Stomach (tissue), 8 donors: ENCODE measurements at regions not wholly inside any gene's neighbourhood (a gene's known extent, or its start where the extent isn't known, plus 50 kb on each side); places are given as distances from the start of the nearest gene placed in this dataset.

ENCODE experiments used
- DNase-seq, 2 donors: peaks; one replicate each; pipeline versions ENCODE4 v3.0.0 to v3.0.0-alpha.2; 2013 to 2019
- H3K27ac ChIP-seq, 5 donors: fragments of 200-600 bp in 4 of 5; sonication (generic) in 4 of 5; one replicate each; pipeline ENCODE4 v1.5.1; 2013 to 2019; ENCODE audit warnings: mild to moderate bottlenecking in 1 of 5, moderate library complexity in 1 of 5
- H3K27me3 ChIP-seq, 3 donors: fragments of 200-600 bp; sonication (generic); one replicate each; pipeline ENCODE4 v1.5.1; 2017 to 2019; ENCODE audit warnings: mixed run types in 1 of 3
- H3K36me3 ChIP-seq, 4 donors: fragments of 200-600 bp; sonication (generic); 1 replicate in 3 of 4; 2 replicates in 1 of 4; pipeline ENCODE4 v1.5.1; 2016 to 2019
- H3K4me1 ChIP-seq, 4 donors: fragments of 200-600 bp; sonication (generic); one replicate each; pipeline ENCODE4 v1.5.1; 2016 to 2019
- H3K4me3 ChIP-seq, 4 donors: fragments of 200-600 bp; sonication (generic) in 3 of 4; one replicate each; pipeline ENCODE4 v1.5.1; 2016 to 2019; ENCODE audit warnings: mild to moderate bottlenecking in 1 of 4
- H3K9me3 ChIP-seq, 4 donors: fragments of 200-600 bp; sonication (generic); one replicate each; pipeline ENCODE4 v1.5.1; 2016 to 2019
- CTCF ChIP-seq, 7 experiments: fragments of 450-650 bp in 4 of 7; fragments of 200-600 bp in 3 of 7; sonication (generic) in 3 of 7; IDR thresholded peaks; one replicate each; pipeline ENCODE4 v1.5.1; 2016 to 2019; ENCODE audit warnings: antibody characterized with exemption in 7 of 7, control low read depth in 2 of 7, mild to moderate bottlenecking in 1 of 7
- EP300 ChIP-seq: sonication (generic); formaldehyde crosslinking; IDR thresholded peaks from one replicate; pipeline ENCODE4 v1.6.1; 2017; ENCODE audit warnings: antibody characterized with exemption
- POLR2A ChIP-seq, 4 donors: fragments of 450-650 bp; IDR thresholded peaks; one replicate each; pipeline ENCODE4 v1.6.1; 2016; ENCODE audit warnings: antibody characterized with exemption in 4 of 4, control low read depth in 2 of 4, mild to moderate bottlenecking in 1 of 4, moderate library complexity in 1 of 4
- POLR2AphosphoS5 ChIP-seq, 3 donors: sonication (generic); formaldehyde crosslinking; IDR thresholded peaks; one replicate each; pipeline ENCODE4 v1.6.1; 2016; ENCODE audit warnings: antibody characterized with exemption in 3 of 3
- WGBS, 5 donors: extraction: QIAGEN DNeasy Blood & Tissue Kit in 3 of 5; methylation state at CpG; one replicate each; pipeline versions ENCODE4 v1.1.5 to v1.1.7; 2013 to 2018; 5-methylcytosine and 5-hydroxymethylcytosine counted together
- intact Hi-C: fragments of 100-400 bp; cut with DNase I; formaldehyde crosslinking; loops from one replicate; pipeline ENCODE4 v1.15.1; 2023; ENCODE audit warnings: low total_unique reads
- donor health status: healthy with polysubstance abuse.
- donor health status: Bipolar disorder and iron deficiency.
- donor health status: healthy.

GRCh38 chr15:53165988-53166683 is 376.0 kb upstream of the ONECUT1 start:
- WGBS, 5 donors: 80 to 85% (median 83%) methylated on average over 7 of the region's 7 CpGs
- TF ChIP-seq POLR2AphosphoS5 (IDR thresholded peaks at IDR 0.05) (no peak), POLR2A (IDR thresholded peaks at IDR 0.05) (no peak), EP300 (no peak), CTCF (IDR thresholded peaks at IDR 0.05) (no peak)
- intact Hi-C loops: no loop called here
- H3K9me3 ChIP-seq: no peaks in the 10 kb centered on the region
- H3K27ac ChIP-seq: no peak overlapping the region
- no peaks in the 10 kb centered on the region for H3K27me3 ChIP-seq
- H3K4me3 ChIP-seq: no peak overlapping the region
- no peaks in the 10 kb centered on the region for H3K36me3 ChIP-seq
- DNase-seq: no peak
- H3K4me1 ChIP-seq: no peaks in the 10 kb centered on the region

DNA sequence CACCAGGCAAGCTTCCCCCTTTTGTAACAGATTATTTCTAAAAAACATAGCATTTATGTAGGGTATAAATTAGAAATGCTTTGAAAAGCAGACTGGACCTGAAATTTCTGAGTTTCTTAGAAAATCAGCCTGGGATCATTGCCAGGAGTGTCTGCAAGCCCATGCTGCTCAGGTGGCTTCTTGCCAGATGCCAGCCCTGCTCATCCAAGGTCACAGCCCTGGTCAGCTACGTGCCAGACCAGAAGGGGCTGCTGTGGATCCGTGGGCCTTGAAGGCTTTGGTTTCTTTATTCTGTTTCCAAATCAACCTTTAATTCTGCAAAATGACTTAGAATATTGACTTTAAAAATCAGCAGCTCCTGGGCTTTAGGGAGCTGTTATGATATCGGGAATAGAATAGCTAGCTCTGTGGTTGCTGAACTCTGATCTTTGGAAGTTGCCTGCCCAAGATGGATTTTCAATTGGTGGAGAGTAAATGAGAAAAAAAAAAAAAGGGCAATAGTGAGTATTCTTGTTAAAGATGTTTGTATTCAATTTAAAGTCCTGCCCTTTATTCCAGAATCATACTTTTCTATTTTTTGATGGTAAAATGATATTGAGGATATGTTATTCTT is 370.1 kb upstream of the ONECUT1 start:
- 49 to 58% (median 54%) methylated on average over 3 of the region's 3 CpGs for WGBS, 5 donors
- Histone ChIP-seq H3K27ac (no peak overlapping the region), H3K4me3 (no peak overlapping the region), H3K27me3 (no peaks in the 10 kb centered on the region), H3K4me1 (no peaks in the 10 kb centered on the region), H3K36me3 (no peaks in the 10 kb centered on the region), H3K9me3 (peaks cover 0 to 8% (median 0%) of the 10 kb centered on the region in 4 donors)
- TF ChIP-seq EP300 (no peak), CTCF (IDR thresholded peaks at IDR 0.05) (no peak), POLR2A (IDR thresholded peaks at IDR 0.05) (no peak), POLR2AphosphoS5 (IDR thresholded peaks at IDR 0.05) (no peak)
- intact Hi-C loops: no loop called here
- DNase-seq: peak in 1 of 2 donors; percentile 27

GRCh38 chr15:53159458-53159857 is 369.3 kb upstream of the ONECUT1 start:
- no peak for TF ChIP-seq POLR2AphosphoS5 (IDR thresholded peaks at IDR 0.05)
- no peak for TF ChIP-seq CTCF (IDR thresholded peaks at IDR 0.05)
- TF ChIP-seq POLR2A (IDR thresholded peaks at IDR 0.05): no peak
- TF ChIP-seq EP300: no peak
- no peak overlapping the region for H3K27ac ChIP-seq
- H3K4me3 ChIP-seq: no peak overlapping the region
- intact Hi-C loops: no loop called here
- DNase-seq: no peak
- no peaks in the 10 kb centered on the region for H3K4me1 ChIP-seq
- H3K36me3 ChIP-seq: no peaks in the 10 kb centered on the region
- H3K9me3 ChIP-seq: peaks cover 0 to 8% (median 0%) of the 10 kb centered on the region in 4 donors
- no peaks in the 10 kb centered on the region for H3K27me3 ChIP-seq

DNA sequence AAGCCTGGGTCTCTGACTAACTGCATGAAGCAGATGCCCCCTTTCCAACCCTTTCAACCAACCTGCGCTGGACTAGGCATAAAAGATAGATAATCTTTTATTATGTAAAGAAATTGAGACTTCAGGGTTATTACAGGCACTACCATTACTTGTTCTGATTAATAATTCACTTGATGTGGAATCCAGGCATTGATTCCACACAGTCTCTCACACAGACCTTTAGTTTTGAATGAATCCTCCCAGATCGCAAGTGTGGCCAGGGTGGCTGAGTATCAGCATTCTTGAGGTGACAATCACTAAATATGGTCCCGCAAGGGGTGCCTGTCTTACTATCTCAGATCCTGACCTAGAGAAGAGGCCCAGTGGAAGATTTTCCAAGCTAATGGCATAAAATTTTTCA is 368.9 kb upstream of the ONECUT1 start:
- intact Hi-C loops: no loop called here
- WGBS, 5 donors: 86 to 95% (median 90%) methylated on average over 3 of the region's 3 CpGs
- TF ChIP-seq POLR2AphosphoS5 (IDR thresholded peaks at IDR 0.05): no peak
- no peak for TF ChIP-seq CTCF (IDR thresholded peaks at IDR 0.05)
- no peak for TF ChIP-seq POLR2A (IDR thresholded peaks at IDR 0.05)
- no peak for TF ChIP-seq EP300

More for the DNA sequence above, 368.9 kb upstream of the ONECUT1 start:
- Histone ChIP-seq H3K27ac (no peak overlapping the region), H3K4me1 (no peaks in the 10 kb centered on the region), H3K4me3 (no peak overlapping the region), H3K27me3 (no peaks in the 10 kb centered on the region), H3K9me3 (peaks cover 0 to 8% (median 0%) of the 10 kb centered on the region in 4 donors), H3K36me3 (no peaks in the 10 kb centered on the region)
- no peak for DNase-seq
